HepG2 (cell line): ENCODE measurements at regions not wholly inside any gene's neighbourhood (a gene's known extent, or its start where the extent isn't known, plus 50 kb on each side); places are given as distances from the start of the nearest gene placed in this dataset.

Experiments
- ATAC-seq: fragments of 200-7000 bp; cut with Tn5 transposase; 3 replicates; pipeline ENCODE4 v1.9.1; 2020; ENCODE audit warnings: mild to moderate bottlenecking, moderate library complexity
- BruUV-seq: library from RNA; stranded (reverse); fragments of 400-500 nt; replicated peaks from 2 replicates; lab custom pipeline; 2021; lab: Mats Ljungman, UMichigan
- CTCF ChIA-PET: fragments of 300-600 bp; formaldehyde crosslinking; extraction: SDS; loops from one replicate; lab custom pipeline; 2021; ENCODE audit warnings: low total read pairs, inconsistent platforms, low intra/inter-chr PET ratio; lab: Yijun Ruan, JAX
- POLR2A ChIA-PET: fragments of 350-600 bp; sonication (Branson Sonifier 250); formaldehyde crosslinking; loops from one replicate; lab custom pipeline; 2020; ENCODE audit warnings: antibody characterized with exemption, inconsistent platforms; lab: Yijun Ruan, JAX
- DNase-seq: peaks from one replicate; pipeline ENCODE4 v3.0.0-alpha.2; 2015; ENCODE audit warnings: low spot score
- FAIRE-seq: peaks from 3 replicates; lab custom pipeline; 2011; peaks lifted over from hg19 to GRCh38; lab: Jason Lieb, UNC
- H2AFZ ChIP-seq: one replicate; pipeline ENCODE4 v1.6.1; 2011; ENCODE audit warnings: low read length, inconsistent platforms
- H3K27ac ChIP-seq: fragments of 300-600 bp; 3 replicates; pipeline ENCODE4 v1.8.0; 2011; ENCODE audit warnings: mixed run types, mild to moderate bottlenecking, mixed read lengths, low read length, inconsistent platforms; ENCODE audit not compliant: insufficient read depth; ENCODE audit errors: extremely low read length
- H3K27me3 ChIP-seq, 2 experiments: fragments of 200-600 bp in 1 of 2; 2 replicates in 1 of 2; 3 replicates in 1 of 2; pipeline versions ENCODE4 v1.6.0 to v1.8.0; 2011; ENCODE audit warnings: low read length in 2 of 2, mild to moderate bottlenecking in 2 of 2, moderate library complexity in 2 of 2, inconsistent platforms in 1 of 2; ENCODE audit not compliant: insufficient read depth in 2 of 2, control insufficient read depth in 1 of 2
- H3K36me3 ChIP-seq, 2 experiments: fragments of 200-600 bp in 1 of 2; replicated peaks in 1 of 2; 2 replicates in 1 of 2; 3 replicates in 1 of 2; pipeline versions ENCODE4 v1.5.1 to v1.8.0; 2011; ENCODE audit warnings: low read length in 2 of 2, inconsistent platforms in 1 of 2; ENCODE audit not compliant: insufficient read depth in 2 of 2, control insufficient read depth in 1 of 2
- H3K4me1 ChIP-seq: 2 replicates; pipeline ENCODE4 v1.5.1; 2012; ENCODE audit warnings: low read length, inconsistent platforms; ENCODE audit not compliant: insufficient read depth
- H3K4me2 ChIP-seq: 2 replicates; pipeline ENCODE4 v1.6.0; 2011; ENCODE audit warnings: low read depth, low read length, inconsistent platforms
- H3K4me3 ChIP-seq, 3 experiments: fragments of 200-600 bp in 1 of 3; sonication (generic), shearing (Covaris generic) in 1 of 3; replicated peaks in 1 of 3; 2 replicates each; pipeline ENCODE4 v1.5.1; 2011 to 2016; ENCODE audit warnings: low read length in 3 of 3, inconsistent platforms in 2 of 3, low read depth in 2 of 3, mild to moderate bottlenecking in 2 of 3, control low read depth in 1 of 3, mixed read lengths in 1 of 3; ENCODE audit not compliant: insufficient read depth in 1 of 3
- H3K79me2 ChIP-seq: one replicate; pipeline ENCODE4 v1.6.1; 2011; ENCODE audit warnings: low read length, inconsistent platforms; ENCODE audit not compliant: insufficient read depth
- H3K9ac ChIP-seq: 2 replicates; pipeline ENCODE4 v1.6.0; 2011; ENCODE audit warnings: mild to moderate bottlenecking, low read depth, low read length, inconsistent platforms; ENCODE audit not compliant: insufficient read depth
- H3K9me3 ChIP-seq: 2 replicates; pipeline ENCODE4 v1.5.1; 2012; ENCODE audit warnings: mild to moderate bottlenecking, low read length
- H4K20me1 ChIP-seq: 2 replicates; pipeline ENCODE4 v1.6.0; 2011; ENCODE audit warnings: inconsistent platforms, mild to moderate bottlenecking, low read length, moderate library complexity; ENCODE audit not compliant: insufficient read depth
- ARID5B ChIP-seq: IDR thresholded peaks from 2 replicates; pipeline ENCODE4 v1.4.0; 2020; ENCODE audit warnings: mild to moderate bottlenecking, missing genetic modification reagents
- ESRRA ChIP-seq: sonication (generic); formaldehyde crosslinking; IDR thresholded peaks from 2 replicates; pipeline ENCODE4 v1.5.1; 2020; ENCODE audit warnings: mild to moderate bottlenecking, low read depth, missing genetic modification reagents
- GABPA ChIP-seq, 2 experiments: IDR thresholded peaks; 2 replicates each; pipeline ENCODE4 v1.6.1; 2011 to 2016; ENCODE audit warnings: low read depth in 2 of 2, low read length in 1 of 2, missing biosample characterization in 1 of 2, missing genetic modification characterization in 1 of 2
- HDAC2 ChIP-seq: sonication (generic); formaldehyde crosslinking; IDR thresholded peaks from 2 replicates; pipeline ENCODE4 v1.4.0; 2020; ENCODE audit warnings: missing genetic modification reagents
- NCOA1 ChIP-seq: sonication (generic); formaldehyde crosslinking; IDR thresholded peaks from 2 replicates; pipeline ENCODE4 v1.9.0; 2021; ENCODE audit warnings: missing genetic modification reagents
- PLSCR1 ChIP-seq: sonication (generic); formaldehyde crosslinking; IDR thresholded peaks from 2 replicates; pipeline ENCODE4 v1.5.0; 2020; ENCODE audit warnings: missing genetic modification reagents, mild to moderate bottlenecking, borderline replicate concordance
- PRDM15 ChIP-seq: sonication (generic); formaldehyde crosslinking; IDR thresholded peaks from 2 replicates; pipeline ENCODE4 v1.4.0; 2020; ENCODE audit warnings: missing genetic modification reagents
- RFX1 ChIP-seq: fragments of 450-650 bp; IDR thresholded peaks from 2 replicates; pipeline ENCODE4 v1.6.1; 2017
- TEF ChIP-seq: sonication (generic); formaldehyde crosslinking; IDR thresholded peaks from 2 replicates; pipeline ENCODE4 v1.5.0; 2020; ENCODE audit warnings: missing genetic modification reagents
- ZMAT3 ChIP-seq: sonication (generic); formaldehyde crosslinking; conservative IDR thresholded peaks from 2 replicates; pipeline ENCODE4 v1.7.0; 2021; ENCODE audit warnings: missing genetic modification reagents
- ZNF367 ChIP-seq: sonication (generic); formaldehyde crosslinking; IDR thresholded peaks from 2 replicates; pipeline ENCODE4 v1.4.0; 2020; ENCODE audit warnings: missing genetic modification reagents, borderline replicate concordance
- ZNF382 ChIP-seq: sonication (generic); formaldehyde crosslinking; IDR thresholded peaks from 2 replicates; pipeline ENCODE4 v1.5.0; 2020; ENCODE audit warnings: missing genetic modification reagents, mild to moderate bottlenecking, borderline replicate concordance
- ZNF451 ChIP-seq: sonication (generic); formaldehyde crosslinking; IDR thresholded peaks from 2 replicates; pipeline ENCODE4 v1.5.0; 2020; ENCODE audit warnings: mild to moderate bottlenecking, missing genetic modification reagents
- WGBS: methylation state at CpG from one replicate; pipeline ENCODE4 v1.1.6; 2017; ENCODE audit warnings: low lambda C conversion rate; 5-methylcytosine and 5-hydroxymethylcytosine counted together
- in situ Hi-C: cut with HindIII; loops from 2 replicates; pipeline ENCODE4 v1.10.0; 2017; ENCODE audit warnings: low pct_unique_long_range_greater_than_20kb; ENCODE audit not compliant: extremely low pct_ligation_motif_present
- intact Hi-C: fragments of 100-400 bp; cut with micrococcal nuclease; formaldehyde crosslinking; loops from one replicate; pipeline ENCODE4 v1.10.0; 2022; ENCODE audit not compliant: unreplicated experiment
- TF ChIP-seq, protein P1 (sequence below): sonication (generic); formaldehyde crosslinking; IDR thresholded peaks from 2 replicates; pipeline ENCODE4 v1.4.0; 2020; ENCODE audit warnings: mild to moderate bottlenecking, low read depth, missing genetic modification reagents

DNA sequence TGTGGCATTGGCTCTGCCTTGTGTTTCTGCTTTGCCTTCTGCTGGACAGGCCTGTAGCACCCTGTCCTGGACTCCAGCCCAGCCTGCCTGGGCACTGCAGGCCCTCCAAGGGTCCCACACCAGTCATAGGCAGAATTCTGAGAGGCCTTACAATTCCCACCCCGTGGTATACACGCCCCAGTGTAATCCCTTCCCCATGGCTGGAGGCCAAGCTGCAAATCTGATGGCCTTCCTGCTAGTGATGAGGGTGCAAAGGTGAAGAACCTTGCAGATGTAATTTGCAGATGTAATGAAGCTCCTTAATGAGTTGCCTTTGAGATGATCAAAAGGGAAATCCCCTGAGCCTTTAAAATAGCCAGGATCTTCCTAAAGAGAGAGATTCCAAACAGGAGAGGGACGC lies 325.1 kb upstream of the ZNF32 start:
- H3K27ac ChIP-seq = no peak overlapping the region
- H2AFZ ChIP-seq = no peak overlapping the region
- no peaks in the 10 kb centered on the region for H3K4me1 ChIP-seq
- CTCF ChIA-PET = no interaction called here
- BruUV-seq = no TSS peak
- H3K79me2 ChIP-seq = no peaks in the 10 kb centered on the region
- DNase-seq (no peak), ATAC-seq (no peak), FAIRE-seq (no peak)
- H3K4me3 ChIP-seq = no peak overlapping the region
- in situ Hi-C loops (no loop called here), intact Hi-C loops (no loop called here)
- no peak overlapping the region for H3K4me2 ChIP-seq
- no peaks in the 10 kb centered on the region for H3K9me3 ChIP-seq
- no peaks in the 10 kb centered on the region for H4K20me1 ChIP-seq
- POLR2A ChIA-PET = no interaction called here
- WGBS = 15% methylated on average over 2 of the region's 3 CpGs
- H3K36me3 ChIP-seq = no peaks in the 10 kb centered on the region
- H3K27me3 ChIP-seq = peaks cover 2 to 3% of the 10 kb centered on the region in 2 experiments; a peak in 1 of 5 replicates
- no peak overlapping the region for H3K9ac ChIP-seq
- no peak for TF ChIP-seq TEF (CRISPR knock-in tag)
- no peak for TF ChIP-seq NCOA1 (CRISPR knock-in tag)
- TF ChIP-seq, protein P1, sequence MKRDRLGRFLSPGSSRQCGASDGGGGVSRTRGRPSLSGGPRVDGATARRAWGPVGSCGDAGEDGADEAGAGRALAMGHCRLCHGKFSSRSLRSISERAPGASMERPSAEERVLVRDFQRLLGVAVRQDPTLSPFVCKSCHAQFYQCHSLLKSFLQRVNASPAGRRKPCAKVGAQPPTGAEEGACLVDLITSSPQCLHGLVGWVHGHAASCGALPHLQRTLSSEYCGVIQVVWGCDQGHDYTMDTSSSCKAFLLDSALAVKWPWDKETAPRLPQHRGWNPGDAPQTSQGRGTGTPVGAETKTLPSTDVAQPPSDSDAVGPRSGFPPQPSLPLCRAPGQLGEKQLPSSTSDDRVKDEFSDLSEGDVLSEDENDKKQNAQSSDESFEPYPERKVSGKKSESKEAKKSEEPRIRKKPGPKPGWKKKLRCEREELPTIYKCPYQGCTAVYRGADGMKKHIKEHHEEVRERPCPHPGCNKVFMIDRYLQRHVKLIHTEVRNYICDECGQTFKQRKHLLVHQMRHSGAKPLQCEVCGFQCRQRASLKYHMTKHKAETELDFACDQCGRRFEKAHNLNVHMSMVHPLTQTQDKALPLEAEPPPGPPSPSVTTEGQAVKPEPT (CRISPR knock-in tag) = no peak
- no peak for TF ChIP-seq PLSCR1 (CRISPR knock-in tag)
- TF ChIP-seq ESRRA = no peak
- TF ChIP-seq RFX1 = no peak
- TF ChIP-seq GABPA (IDR thresholded peaks at IDR 0.05; ENCODE audit: low read depth, low read length) = no peak
- no peak for TF ChIP-seq GABPA (CRISPR knock-in tag; IDR thresholded peaks at IDR 0.05; ENCODE audit: low read depth)
- no peak for TF ChIP-seq ZNF451 (CRISPR knock-in tag)
- TF ChIP-seq ZNF367 (CRISPR knock-in tag) = no peak
- no peak for TF ChIP-seq ARID5B (CRISPR knock-in tag)
- TF ChIP-seq ZNF382 = no peak
- no peak for TF ChIP-seq HDAC2 (CRISPR knock-in tag)
- TF ChIP-seq ZMAT3 (CRISPR knock-in tag) = no peak
- TF ChIP-seq PRDM15 = no peak
